H1 (cell line): ENCODE measurements at regions not wholly inside any gene's neighbourhood (a gene's known extent, or its start where the extent isn't known, plus 50 kb on each side); places are given as distances from the start of the nearest gene placed in this dataset.

Experiments
- CTCF ChIA-PET: fragments of 300-600 bp; sonication (Branson Sonifier 250); formaldehyde crosslinking; loops from one replicate; lab custom pipeline; 2021; ENCODE audit not compliant: partially characterized antibody; lab: Charles Lee
- POLR2A ChIA-PET: fragments of 300-600 bp; sonication (Branson Sonifier 250); formaldehyde crosslinking; loops from one replicate; lab custom pipeline; 2021; ENCODE audit warnings: inconsistent platforms; ENCODE audit not compliant: partially characterized antibody; lab: Charles Lee
- DNase-seq, 2 experiments: peaks; one replicate each; pipeline versions ENCODE4 v3.0.0 to v3.0.0-alpha.2; 2010 to 2022; ENCODE audit warnings: low spot score in 2 of 2, low read depth in 1 of 2, mixed read lengths in 1 of 2
- FAIRE-seq: peaks from 2 replicates; lab custom pipeline; 2011; peaks lifted over from hg19 to GRCh38; lab: Jason Lieb, UNC
- H2AFZ ChIP-seq: 2 replicates; pipeline ENCODE4 v1.8.1; 2012; ENCODE audit warnings: low read length, inconsistent platforms
- H2AK5ac ChIP-seq: 2 replicates; pipeline ENCODE4 v1.6.1; 2013; ENCODE audit warnings: low read depth, low read length
- H2BK120ac ChIP-seq: replicated peaks from 2 replicates; pipeline ENCODE3; 2013; ENCODE audit warnings: low read depth, low read length, inconsistent platforms
- H2BK12ac ChIP-seq: 2 replicates; pipeline ENCODE4 v1.6.1; 2013; ENCODE audit warnings: low read depth, low read length
- H2BK15ac ChIP-seq: 2 replicates; pipeline ENCODE4 v1.6.1; 2013; ENCODE audit warnings: low read length
- H2BK20ac ChIP-seq: 2 replicates; pipeline ENCODE4 v1.6.1; 2013; ENCODE audit warnings: low read length
- H2BK5ac ChIP-seq: 2 replicates; pipeline ENCODE4 v1.6.1; 2013; ENCODE audit warnings: low read depth, low read length
- H3K14ac ChIP-seq: 2 replicates; pipeline ENCODE4 v1.6.1; 2013; ENCODE audit warnings: inconsistent platforms; ENCODE audit not compliant: insufficient read length
- H3K18ac ChIP-seq: 2 replicates; pipeline ENCODE4 v1.6.1; 2013; ENCODE audit warnings: low read length; ENCODE audit errors: extremely low read depth
- H3K23ac ChIP-seq: 2 replicates; pipeline ENCODE4 v1.6.1; 2013; ENCODE audit warnings: inconsistent platforms; ENCODE audit not compliant: insufficient read length
- H3K23me2 ChIP-seq: 2 replicates; pipeline ENCODE4 v1.6.1; 2013; ENCODE audit warnings: low read depth, low read length
- H3K27ac ChIP-seq: 2 replicates; pipeline ENCODE4 v1.6.1; 2011; ENCODE audit warnings: low read depth, low read length, inconsistent platforms
- H3K27me3 ChIP-seq, 4 experiments: replicated peaks in 1 of 4; 1 replicate in 1 of 4; 2 replicates in 3 of 4; pipeline versions ENCODE4 v1.6.1 to v1.8.1; 2011 to 2013; ENCODE audit warnings: low read length in 3 of 4, mild to moderate bottlenecking in 3 of 4, inconsistent platforms in 2 of 4, mixed read lengths in 2 of 4, moderate library complexity in 1 of 4; ENCODE audit not compliant: control insufficient read depth in 3 of 4, insufficient read depth in 3 of 4; ENCODE audit errors: extremely low read depth in 1 of 4
- H3K36me3 ChIP-seq, 4 experiments: 2 replicates each; pipeline versions ENCODE4 v1.6.1 to v1.8.1; 2011 to 2013; ENCODE audit warnings: mild to moderate bottlenecking in 4 of 4, low read length in 3 of 4, moderate library complexity in 2 of 4, control low read depth in 1 of 4, inconsistent platforms in 1 of 4; ENCODE audit not compliant: insufficient read depth in 4 of 4, control insufficient read depth in 2 of 4
- H3K4ac ChIP-seq: replicated peaks from 2 replicates; pipeline ENCODE3; 2013; ENCODE audit warnings: low read length, low read depth, mixed read lengths, inconsistent platforms; ENCODE audit not compliant: insufficient read length
- H3K4me1 ChIP-seq, 4 experiments: replicated peaks in 1 of 4; 1 replicate in 1 of 4; 2 replicates in 3 of 4; pipeline versions ENCODE4 v1.6.1 to v1.8.1; 2011 to 2013; ENCODE audit warnings: low read length in 3 of 4, inconsistent platforms in 2 of 4, mixed read lengths in 1 of 4; ENCODE audit not compliant: insufficient read depth in 4 of 4, control insufficient read depth in 3 of 4
- H3K4me2 ChIP-seq, 2 experiments: 2 replicates each; pipeline versions ENCODE4 v1.6.1 to v1.8.1; 2011 to 2013; ENCODE audit warnings: low read depth in 2 of 2, low read length in 2 of 2, control low read depth in 1 of 2, inconsistent platforms in 1 of 2, mild to moderate bottlenecking in 1 of 2; ENCODE audit not compliant: insufficient read depth in 1 of 2
- H3K4me3 ChIP-seq, 4 experiments: fragments of 200-600, 300-600 bp in 1 of 4; sonication (generic), shearing (Covaris generic), sonication (Bioruptor Twin) in 1 of 4; 2 replicates each; pipeline versions ENCODE4 v1.5.1 to v1.8.1; 2011 to 2016; ENCODE audit warnings: low read length in 4 of 4, low read depth in 3 of 4, control low read depth in 2 of 4, inconsistent platforms in 2 of 4, mild to moderate bottlenecking in 2 of 4, mixed read lengths in 1 of 4, moderate library complexity in 1 of 4; ENCODE audit not compliant: insufficient read depth in 2 of 4; ENCODE audit errors: extremely low read depth in 1 of 4
- H3K56ac ChIP-seq: replicated peaks from 2 replicates; pipeline ENCODE3; 2013; ENCODE audit warnings: low read depth, mild to moderate bottlenecking, mixed read lengths, low read length, inconsistent platforms; ENCODE audit not compliant: insufficient read length
- H3K79me1 ChIP-seq: 2 replicates; pipeline ENCODE4 v1.6.1; 2013; ENCODE audit warnings: low read depth, low read length, control low read depth
- H3K79me2 ChIP-seq, 2 experiments: 2 replicates each; pipeline versions ENCODE4 v1.6.1 to v1.8.1; 2012 to 2013; ENCODE audit warnings: low read length in 2 of 2, mild to moderate bottlenecking in 2 of 2, inconsistent platforms in 1 of 2; ENCODE audit not compliant: insufficient read depth in 2 of 2, control insufficient read depth in 1 of 2
- H3K9ac ChIP-seq, 4 experiments: replicated peaks in 1 of 4; 1 replicate in 1 of 4; 2 replicates in 3 of 4; pipeline versions ENCODE4 v1.6.1 to v1.8.1; 2011 to 2013; ENCODE audit warnings: low read depth in 3 of 4, low read length in 3 of 4, control low read depth in 2 of 4, mild to moderate bottlenecking in 2 of 4, moderate library complexity in 2 of 4, inconsistent platforms in 1 of 4; ENCODE audit errors: extremely low read depth in 1 of 4
- H3K9me3 ChIP-seq, 2 experiments: 2 replicates each; pipeline versions ENCODE4 v1.6.1 to v1.8.1; 2012 to 2013; ENCODE audit warnings: mild to moderate bottlenecking in 2 of 2, moderate library complexity in 2 of 2, control low read depth in 1 of 2, inconsistent platforms in 1 of 2, low read depth in 1 of 2, low read length in 1 of 2, mixed read lengths in 1 of 2; ENCODE audit not compliant: insufficient read depth in 2 of 2
- H4K20me1 ChIP-seq, 2 experiments: replicated peaks in 1 of 2; 2 replicates each; pipeline versions ENCODE3 to v1.8.1; 2011 to 2013; ENCODE audit warnings: inconsistent platforms in 2 of 2, low read length in 2 of 2, mild to moderate bottlenecking in 1 of 2; ENCODE audit not compliant: insufficient read depth in 2 of 2, control insufficient read depth in 1 of 2
- H4K5ac ChIP-seq: 2 replicates; pipeline ENCODE4 v1.6.1; 2013; ENCODE audit warnings: low read length, low read depth, mixed read lengths, inconsistent platforms; ENCODE audit not compliant: insufficient read length
- H4K8ac ChIP-seq: 2 replicates; pipeline ENCODE4 v1.8.0; 2013; ENCODE audit warnings: mild to moderate bottlenecking, moderate library complexity, low read length, inconsistent platforms; ENCODE audit not compliant: insufficient read depth; ENCODE audit errors: extremely low read depth
- H4K91ac ChIP-seq: replicated peaks from 2 replicates; pipeline ENCODE3; 2013; ENCODE audit warnings: low read length, mixed read lengths, inconsistent platforms; ENCODE audit not compliant: insufficient read length
- ASH2L ChIP-seq: fragments of 200-600, 300-600 bp; sonication (generic); IDR thresholded peaks from one replicate; pipeline ENCODE4 v1.7.1; 2017; ENCODE audit warnings: low read length
- ATF2 ChIP-seq: IDR thresholded peaks from 2 replicates; pipeline ENCODE4 v1.6.1; 2012; ENCODE audit warnings: low read length, inconsistent platforms
- BACH1 ChIP-seq: IDR thresholded peaks from 2 replicates; pipeline ENCODE4 v1.6.1; 2012; ENCODE audit warnings: low read length, improper control_type of control experiment
- BCL11A ChIP-seq, 2 experiments: IDR thresholded peaks; one replicate each; pipeline ENCODE4 v1.6.1; 2011; ENCODE audit warnings: low read depth in 2 of 2, low read length in 2 of 2, mild to moderate bottlenecking in 2 of 2
- BRCA1 ChIP-seq: IDR thresholded peaks from 2 replicates; pipeline ENCODE4 v1.6.1; 2012; ENCODE audit warnings: low read depth, low read length, improper control_type of control experiment
- CBX5 ChIP-seq: fragments of 300-800, 300-1000 bp; sonication (generic); IDR thresholded peaks from 2 replicates; pipeline ENCODE4 v1.7.1; 2016; ENCODE audit warnings: antibody characterized with exemption, low read length, low read depth
- GABPA ChIP-seq: IDR thresholded peaks from 2 replicates; pipeline ENCODE4 v1.6.1; 2011; ENCODE audit warnings: mild to moderate bottlenecking, low read length, moderate library complexity, borderline replicate concordance; ENCODE audit not compliant: insufficient read depth
- HDAC2 ChIP-seq, 2 experiments: fragments of 300-600 bp in 1 of 2; sonication (generic) in 1 of 2; IDR thresholded peaks; 2 replicates each; pipeline ENCODE4 v1.6.1; 2011 to 2012; ENCODE audit warnings: low read depth in 2 of 2, low read length in 2 of 2, mild to moderate bottlenecking in 2 of 2, moderate library complexity in 2 of 2, borderline replicate concordance in 1 of 2, inconsistent platforms in 1 of 2
- JUND ChIP-seq: IDR thresholded peaks from 2 replicates; pipeline ENCODE4 v1.6.1; 2011; ENCODE audit warnings: mild to moderate bottlenecking, improper control_type of control experiment, low read length
- RNF2 ChIP-seq: fragments of 200-900, 300-1000 bp; sonication (generic); IDR thresholded peaks from 2 replicates; pipeline ENCODE4 v1.7.1; 2016; ENCODE audit warnings: borderline replicate concordance, low read depth, mild to moderate bottlenecking, antibody characterized with exemption, low read length; ENCODE audit not compliant: poor library complexity, severe bottlenecking; ENCODE audit errors: missing control alignments
- RXRA ChIP-seq: IDR thresholded peaks from 2 replicates; pipeline ENCODE4 v1.6.1; 2011; ENCODE audit warnings: low read depth, mild to moderate bottlenecking, low read length, moderate library complexity; ENCODE audit not compliant: insufficient read depth
- WGBS, 2 experiments: shearing (Covaris generic) in 1 of 2; methylation state at CpG; one replicate each; pipeline versions ENCODE4 v1.1.6 to v1.1.7; 2013 to 2015; ENCODE audit warnings: low lambda C conversion rate in 2 of 2, mixed read lengths in 2 of 2, inconsistent platforms in 1 of 2, low coverage in 1 of 2, missing lambda C conversion rate in 1 of 2; ENCODE audit not compliant: insufficient replicate concordance in 2 of 2, insufficient coverage in 1 of 2, insufficient read length in 1 of 2; ENCODE audit errors: extremely low coverage in 1 of 2, missing lambda C conversion rate in 1 of 2; 5-methylcytosine and 5-hydroxymethylcytosine counted together
- TF ChIP-seq, protein P1 (sequence below): IDR thresholded peaks from 2 replicates; pipeline ENCODE4 v1.6.1; 2012; ENCODE audit warnings: inconsistent platforms

DNA sequence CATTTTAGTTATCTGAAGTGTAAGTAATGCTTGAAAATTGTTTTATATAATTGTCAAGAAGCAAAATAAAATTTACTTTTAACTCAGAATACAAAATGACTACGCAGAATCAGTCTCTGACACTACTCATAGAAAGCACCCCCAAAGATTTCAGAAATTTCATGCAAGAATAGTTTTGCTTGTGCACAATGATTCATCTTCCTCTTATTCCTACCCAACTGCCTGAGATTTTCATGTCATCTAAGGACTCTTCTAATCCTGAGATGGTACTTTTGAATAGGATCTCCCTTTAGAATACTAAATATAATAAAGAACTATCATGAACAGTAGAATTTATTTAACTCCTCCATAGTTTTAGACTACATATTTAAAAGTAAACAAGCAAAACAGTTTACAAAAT is 485.3 kb upstream of the MGAT4C start:
- H4K8ac ChIP-seq: no peak overlapping the region
- no peak overlapping the region for H2BK15ac ChIP-seq
- no peak overlapping the region for H3K56ac ChIP-seq
- no peak overlapping the region for H2BK20ac ChIP-seq
- no peak overlapping the region for H4K5ac ChIP-seq
- H3K4me1 ChIP-seq: no peaks in the 10 kb centered on the region
- no peaks in the 10 kb centered on the region for H3K79me1 ChIP-seq
- no peaks in the 10 kb centered on the region for H3K79me2 ChIP-seq
- CTCF ChIA-PET: no interaction called here
- H3K23ac ChIP-seq: no peak overlapping the region
- no peaks in the 10 kb centered on the region for H3K9me3 ChIP-seq
- no peak overlapping the region for H3K9ac ChIP-seq
- no peak overlapping the region for H2BK5ac ChIP-seq
- no peak overlapping the region for H2AFZ ChIP-seq
- peaks cover 3% of the 10 kb centered on the region; the same call in 1 of the 2 replicates for H3K23me2 ChIP-seq
- no peak overlapping the region for H3K4me2 ChIP-seq
- 82% methylated on average over 1 of the region's 1 CpG; no CpG with 5 or more reads in 1 of the 2 experiments for WGBS, 2 experiments
- no peaks in the 10 kb centered on the region for H4K20me1 ChIP-seq
- H3K4me3 ChIP-seq: no peak overlapping the region
- FAIRE-seq: no peak
- H3K27me3 ChIP-seq: no peaks in the 10 kb centered on the region
- no peak overlapping the region for H2BK120ac ChIP-seq
- no peak overlapping the region for H3K27ac ChIP-seq
- no peak for DNase-seq
- no peaks in the 10 kb centered on the region for H3K36me3 ChIP-seq
- no peak overlapping the region for H3K4ac ChIP-seq
- no peak overlapping the region for H2AK5ac ChIP-seq
- H3K18ac ChIP-seq: no peak overlapping the region
- H2BK12ac ChIP-seq: no peak overlapping the region
- POLR2A ChIA-PET: no interaction called here
- no peak overlapping the region for H3K14ac ChIP-seq
- H4K91ac ChIP-seq: no peak overlapping the region
- TF ChIP-seq ASH2L (no peak), CBX5 (no peak), RNF2 (no peak), BACH1 (no peak), BRCA1 (no peak), ATF2 (no peak), JUND (no peak), BCL11A (IDR thresholded peaks at IDR 0.05; ENCODE audit: low read depth in 2 of 2, low read length in 2 of 2) (no peak), GABPA (no peak), RXRA (no peak), HDAC2 (IDR thresholded peaks at IDR 0.05; ENCODE audit: borderline replicate concordance in 1 of 2, low read depth in 2 of 2, low read length in 2 of 2) (no peak)
- TF ChIP-seq, protein P1, sequence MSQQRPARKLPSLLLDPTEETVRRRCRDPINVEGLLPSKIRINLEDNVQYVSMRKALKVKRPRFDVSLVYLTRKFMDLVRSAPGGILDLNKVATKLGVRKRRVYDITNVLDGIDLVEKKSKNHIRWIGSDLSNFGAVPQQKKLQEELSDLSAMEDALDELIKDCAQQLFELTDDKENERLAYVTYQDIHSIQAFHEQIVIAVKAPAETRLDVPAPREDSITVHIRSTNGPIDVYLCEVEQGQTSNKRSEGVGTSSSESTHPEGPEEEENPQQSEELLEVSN: no peak
